ENCODE measurements at regions not wholly inside any gene's neighbourhood (a gene's known extent, or its start where the extent isn't known, plus 50 kb on each side); places are given as distances from the start of the nearest gene placed in this dataset.

GRCh38 chr18:1094409-1094808, 189.7 kb downstream of the ADCYAP1 start:
- TF ChIP-seq POLR2AphosphoS5 (IDR thresholded peaks at IDR 0.05), result no peak
- TF ChIP-seq, protein P1, sequence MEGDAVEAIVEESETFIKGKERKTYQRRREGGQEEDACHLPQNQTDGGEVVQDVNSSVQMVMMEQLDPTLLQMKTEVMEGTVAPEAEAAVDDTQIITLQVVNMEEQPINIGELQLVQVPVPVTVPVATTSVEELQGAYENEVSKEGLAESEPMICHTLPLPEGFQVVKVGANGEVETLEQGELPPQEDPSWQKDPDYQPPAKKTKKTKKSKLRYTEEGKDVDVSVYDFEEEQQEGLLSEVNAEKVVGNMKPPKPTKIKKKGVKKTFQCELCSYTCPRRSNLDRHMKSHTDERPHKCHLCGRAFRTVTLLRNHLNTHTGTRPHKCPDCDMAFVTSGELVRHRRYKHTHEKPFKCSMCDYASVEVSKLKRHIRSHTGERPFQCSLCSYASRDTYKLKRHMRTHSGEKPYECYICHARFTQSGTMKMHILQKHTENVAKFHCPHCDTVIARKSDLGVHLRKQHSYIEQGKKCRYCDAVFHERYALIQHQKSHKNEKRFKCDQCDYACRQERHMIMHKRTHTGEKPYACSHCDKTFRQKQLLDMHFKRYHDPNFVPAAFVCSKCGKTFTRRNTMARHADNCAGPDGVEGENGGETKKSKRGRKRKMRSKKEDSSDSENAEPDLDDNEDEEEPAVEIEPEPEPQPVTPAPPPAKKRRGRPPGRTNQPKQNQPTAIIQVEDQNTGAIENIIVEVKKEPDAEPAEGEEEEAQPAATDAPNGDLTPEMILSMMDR (IDR thresholded peaks at IDR 0.05), result no peak

All from breast epithelium (tissue), 3 donors.